HEK293 (cell line): ENCODE measurements at regions not wholly inside any gene's neighbourhood (a gene's known extent, or its start where the extent isn't known, plus 50 kb on each side); places are given as distances from the start of the nearest gene placed in this dataset.

ENCODE experiments used
- CTCF ChIA-PET: fragments of 350-600 bp; formaldehyde crosslinking; extraction: SDS; loops from one replicate; lab custom pipeline; 2021; ENCODE audit warnings: antibody characterized with exemption; lab: Yijun Ruan, JAX
- POLR2A ChIA-PET: fragments of 300-600 bp; formaldehyde crosslinking; extraction: SDS; loops from one replicate; lab custom pipeline; 2020; ENCODE audit warnings: antibody characterized with exemption, inconsistent platforms; lab: Yijun Ruan, JAX
- H3K27ac ChIP-seq: fragments of 200-500 bp; sonication (Bioruptor generic); 2 replicates; pipeline ENCODE4 v1.5.1; 2014; ENCODE audit warnings: low read depth, low read length, control low read depth, inconsistent platforms; ENCODE audit errors: extremely low read depth
- H3K36me3 ChIP-seq, 2 experiments: fragments of 200-500 bp in 1 of 2; sonication (Bioruptor generic) in 1 of 2; 1 replicate in 1 of 2; 2 replicates in 1 of 2; pipeline ENCODE4 v1.5.1; 2014 to 2017; ENCODE audit warnings: inconsistent platforms in 2 of 2, low read length in 2 of 2; ENCODE audit not compliant: control insufficient read depth in 2 of 2, insufficient read depth in 1 of 2
- H3K4me1 ChIP-seq: fragments of 200-500 bp; sonication (Bioruptor generic); 2 replicates; pipeline ENCODE4 v1.5.1; 2014; ENCODE audit warnings: mild to moderate bottlenecking, low read length, inconsistent platforms; ENCODE audit not compliant: control insufficient read depth, insufficient read depth
- H3K4me3 ChIP-seq: 2 replicates; pipeline ENCODE4 v1.5.1; 2011; ENCODE audit warnings: low read depth, mild to moderate bottlenecking, control low read depth, low read length, moderate library complexity
- H3K9me3 ChIP-seq: fragments of 200-500 bp; sonication (Bioruptor generic); 2 replicates; pipeline ENCODE4 v1.5.1; 2014; ENCODE audit warnings: low read depth, low read length, inconsistent platforms; ENCODE audit not compliant: control insufficient read depth, insufficient read depth
- PRDM4 ChIP-seq: fragments of 450-650 bp; formaldehyde crosslinking; IDR thresholded peaks from 2 replicates; pipeline ENCODE4 v1.5.1; 2017; ENCODE audit warnings: missing biosample characterization, missing genetic modification characterization
- TSHZ1 ChIP-seq: fragments of 450-650 bp; formaldehyde crosslinking; IDR thresholded peaks from 2 replicates; pipeline ENCODE4 v1.5.1; 2016; ENCODE audit warnings: missing biosample characterization, missing genetic modification characterization, borderline replicate concordance
- ZBTB11 ChIP-seq: fragments of 450-650 bp; formaldehyde crosslinking; conservative IDR thresholded peaks from 2 replicates; pipeline ENCODE4 v1.5.1; 2016; ENCODE audit warnings: low read depth, missing biosample characterization, missing genetic modification characterization
- ZBTB8A ChIP-seq: fragments of 450-650 bp; formaldehyde crosslinking; IDR thresholded peaks from 2 replicates; pipeline ENCODE4 v1.5.1; 2016; ENCODE audit warnings: missing biosample characterization, missing genetic modification characterization
- ZNF140 ChIP-seq: fragments of 450-650 bp; formaldehyde crosslinking; IDR thresholded peaks from 2 replicates; pipeline ENCODE4 v1.5.1; 2016; ENCODE audit warnings: missing biosample characterization, missing genetic modification characterization
- ZNF394 ChIP-seq: fragments of 450-650 bp; formaldehyde crosslinking; IDR thresholded peaks from 2 replicates; pipeline ENCODE4 v1.5.1; 2016; ENCODE audit warnings: missing biosample characterization, missing genetic modification characterization, mild to moderate bottlenecking, moderate library complexity, borderline replicate concordance
- ZNF426 ChIP-seq: fragments of 450-650 bp; formaldehyde crosslinking; IDR thresholded peaks from 2 replicates; pipeline ENCODE4 v1.5.1; 2017; ENCODE audit warnings: missing biosample characterization, missing genetic modification characterization, mild to moderate bottlenecking, inconsistent platforms, moderate library complexity
- ZNF433 ChIP-seq: fragments of 450-650 bp; formaldehyde crosslinking; IDR thresholded peaks from 2 replicates; pipeline ENCODE4 v1.5.1; 2016; ENCODE audit warnings: missing biosample characterization, missing genetic modification characterization, low read depth
- ZNF513 ChIP-seq: fragments of 450-650 bp; IDR thresholded peaks from 2 replicates; pipeline ENCODE4 v1.5.1; 2018; ENCODE audit warnings: missing biosample characterization, missing genetic modification characterization
- ZNF558 ChIP-seq: fragments of 450-650 bp; formaldehyde crosslinking; IDR thresholded peaks from 2 replicates; pipeline ENCODE4 v1.5.1; 2016; ENCODE audit warnings: missing biosample characterization, missing genetic modification characterization
- ZNF560 ChIP-seq: fragments of 450-650 bp; formaldehyde crosslinking; IDR thresholded peaks from 2 replicates; pipeline ENCODE4 v1.5.1; 2017; ENCODE audit warnings: missing biosample characterization, missing genetic modification characterization, borderline replicate concordance
- ZNF561 ChIP-seq: fragments of 450-650 bp; IDR thresholded peaks from 2 replicates; pipeline ENCODE4 v1.5.1; 2018; ENCODE audit warnings: missing biosample characterization, missing genetic modification characterization, borderline replicate concordance
- ZNF596 ChIP-seq: fragments of 450-650 bp; IDR thresholded peaks from 2 replicates; pipeline ENCODE4 v1.5.0; 2018; ENCODE audit warnings: missing biosample characterization, mild to moderate bottlenecking, missing genetic modification characterization, moderate library complexity
- ZNF677 ChIP-seq: fragments of 450-650 bp; IDR thresholded peaks from 2 replicates; pipeline ENCODE4 v1.5.0; 2018; ENCODE audit warnings: missing biosample characterization, mild to moderate bottlenecking, missing genetic modification characterization, moderate library complexity
- ZNF701 ChIP-seq: fragments of 450-650 bp; formaldehyde crosslinking; IDR thresholded peaks from 2 replicates; pipeline ENCODE4 v1.5.1; 2016; ENCODE audit warnings: missing biosample characterization, missing genetic modification characterization
- ZSCAN5A ChIP-seq: fragments of 450-650 bp; formaldehyde crosslinking; IDR thresholded peaks from 2 replicates; pipeline ENCODE4 v1.5.1; 2016; ENCODE audit warnings: missing biosample characterization, missing genetic modification characterization

- 0 out of 2 replicates have a peak, but pooled peaks have one; percentile 43 for TF ChIP-seq ZBTB11 (tag by site-specific recombination)
- 0 out of 2 replicates have a peak, but pooled peaks have one; percentile 32 for TF ChIP-seq ZNF433 (tag by site-specific recombination)
- TF ChIP-seq ZNF394: peak; percentile 83
- TF ChIP-seq ZNF560: 0 out of 2 replicates have a peak, but pooled peaks have one; percentile 41
- TF ChIP-seq ZNF426 (tag by site-specific recombination): peak; percentile 52
- TF ChIP-seq ZNF140: 0 out of 2 replicates have a peak, but pooled peaks have one; percentile 22
- 0 out of 2 replicates have a peak, but pooled peaks have one; percentile 21 for TF ChIP-seq ZBTB8A (tag by site-specific recombination)
- TF ChIP-seq, all 188 proteins: peak for 12; not testable (repeated sequence) for 176
These were observed 105.2 kb upstream of the BEND4 start (continued) for GRCh38 chr4:42257645-42258044.

GRCh38 chr4:42262701-42263490 lies 110.4 kb upstream of the BEND4 start:
- Histone ChIP-seq H3K4me3 (no peak overlapping the region), H3K4me1 (no peaks in the 10 kb centered on the region), H3K27ac (no peak overlapping the region), H3K36me3 (no peaks in the 10 kb centered on the region), H3K9me3 (no peaks in the 10 kb centered on the region)
- ChIA-PET CTCF (no interaction called here), POLR2A (no interaction called here)
- TF ChIP-seq ZNF558 (tag by site-specific recombination) (no peak), ZNF513 (tag by site-specific recombination) (no peak), ZBTB11 (tag by site-specific recombination) (no peak), ZSCAN5A (tag by site-specific recombination) (no peak), PRDM4 (tag by site-specific recombination) (no peak), ZNF701 (tag by site-specific recombination) (no peak), ZNF596 (tag by site-specific recombination) (no peak), ZNF677 (no peak), ZNF561 (tag by site-specific recombination) (no peak), TSHZ1 (tag by site-specific recombination) (no peak)
